SK-N-SH (cell line): ENCODE measurements at regions not wholly inside any gene's neighbourhood (a gene's known extent, or its start where the extent isn't known, plus 50 kb on each side); places are given as distances from the start of the nearest gene placed in this dataset.

Experiments
- CTCF ChIA-PET: fragments of 300-600, 350-600 bp; formaldehyde crosslinking; extraction: SDS; loops from one replicate; lab custom pipeline; 2021; lab: Yijun Ruan, JAX
- POLR2A ChIA-PET: fragments of 350-600 bp; sonication (Branson Sonifier 250); formaldehyde crosslinking; extraction: SDS; loops from one replicate; lab custom pipeline; 2020; ENCODE audit warnings: antibody characterized with exemption, inconsistent platforms; lab: Yijun Ruan, JAX
- DNase-seq: peaks from one replicate; pipeline ENCODE4 v3.0.0; 2012
- H2AFZ ChIP-seq: fragments of 200-600 bp; sonication (generic); 2 replicates; pipeline ENCODE4 v1.8.1; 2016; ENCODE audit warnings: antibody characterized with exemption, mild to moderate bottlenecking, low read depth
- H3F3A ChIP-seq: fragments of 200-600 bp; sonication (generic); replicated peaks from 2 replicates; pipeline ENCODE3; 2016; ENCODE audit warnings: antibody characterized with exemption, mild to moderate bottlenecking; ENCODE audit not compliant: insufficient read depth
- H3K27ac ChIP-seq, 2 experiments: fragments of 200-500 bp in 1 of 2; fragments of 200-600 bp in 1 of 2; sonication (Bioruptor generic) in 1 of 2; sonication (generic), shearing (Covaris generic) in 1 of 2; 2 replicates each; pipeline versions ENCODE4 v1.5.1 to v1.6.1; 2014 to 2016; ENCODE audit warnings: low read depth in 2 of 2, inconsistent platforms in 1 of 2, low read length in 1 of 2, mild to moderate bottlenecking in 1 of 2, mixed read lengths in 1 of 2
- H3K27me3 ChIP-seq: fragments of 200-600 bp; sonication (generic), shearing (Covaris generic); 2 replicates; pipeline ENCODE4 v1.6.1; 2016; ENCODE audit warnings: mixed run types; ENCODE audit not compliant: insufficient read depth
- H3K36me3 ChIP-seq, 2 experiments: fragments of 200-500 bp in 1 of 2; fragments of 200-600 bp in 1 of 2; sonication (Bioruptor generic) in 1 of 2; sonication (generic) in 1 of 2; replicated peaks in 1 of 2; 2 replicates each; pipeline versions ENCODE3 to v1.5.1; 2014 to 2016; ENCODE audit warnings: low read length in 1 of 2, mild to moderate bottlenecking in 1 of 2; ENCODE audit not compliant: insufficient read depth in 2 of 2, control insufficient read depth in 1 of 2
- H3K4me1 ChIP-seq, 2 experiments: fragments of 200-500 bp in 1 of 2; fragments of 200-600 bp in 1 of 2; sonication (Bioruptor generic) in 1 of 2; sonication (generic), shearing (Covaris generic) in 1 of 2; 2 replicates each; pipeline versions ENCODE4 v1.5.1 to v1.6.1; 2014 to 2016; ENCODE audit warnings: low read depth in 1 of 2, low read length in 1 of 2, mixed run types in 1 of 2; ENCODE audit not compliant: insufficient read depth in 2 of 2, control insufficient read depth in 1 of 2
- H3K4me2 ChIP-seq: fragments of 200-600 bp; sonication (generic), shearing (Covaris generic); 2 replicates; pipeline ENCODE4 v1.6.1; 2017; ENCODE audit warnings: mixed run types
- H3K4me3 ChIP-seq, 2 experiments: fragments of 200-500 bp in 1 of 2; fragments of 200-600 bp in 1 of 2; sonication (Bioruptor generic) in 1 of 2; sonication (generic), shearing (Covaris generic) in 1 of 2; 2 replicates each; pipeline versions ENCODE4 v1.5.1 to v1.8.1; 2014 to 2016; ENCODE audit warnings: low read depth in 2 of 2, inconsistent platforms in 1 of 2, low read length in 1 of 2, mild to moderate bottlenecking in 1 of 2, mixed read lengths in 1 of 2, moderate library complexity in 1 of 2
- H3K79me2 ChIP-seq: fragments of 200-600 bp; sonication (generic); 2 replicates; pipeline ENCODE4 v1.8.1; 2017; ENCODE audit warnings: mild to moderate bottlenecking; ENCODE audit not compliant: insufficient read depth
- H3K9ac ChIP-seq: fragments of 200-600 bp; sonication (generic); 2 replicates; pipeline ENCODE4 v1.6.1; 2017; ENCODE audit warnings: mixed run types
- H3K9me2 ChIP-seq: fragments of 200-600 bp; sonication (generic); 2 replicates; pipeline ENCODE4 v1.6.1; 2017; ENCODE audit warnings: mixed run types
- H3K9me3 ChIP-seq: fragments of 200-600 bp; sonication (generic); 2 replicates; pipeline ENCODE4 v1.6.1; 2017; ENCODE audit warnings: mixed run types, mild to moderate bottlenecking, moderate library complexity
- H4K20me1 ChIP-seq: fragments of 200-600 bp; sonication (generic); 2 replicates; pipeline ENCODE4 v1.6.1; 2017; ENCODE audit warnings: mild to moderate bottlenecking, mixed run types; ENCODE audit not compliant: insufficient read depth
- ELF1 ChIP-seq: IDR thresholded peaks from 2 replicates; pipeline ENCODE4 v1.4.0; 2012
- EP300 ChIP-seq, 2 experiments: IDR thresholded peaks; 2 replicates each; pipeline versions ENCODE4 v1.4.0 to v1.6.1; 2012; ENCODE audit warnings: borderline replicate concordance in 1 of 2, low read depth in 1 of 2, low read length in 1 of 2
- FOSL2 ChIP-seq: IDR thresholded peaks from 2 replicates; pipeline ENCODE4 v1.4.0; 2012; ENCODE audit warnings: low read depth, mild to moderate bottlenecking, moderate library complexity, borderline replicate concordance
- GATA2 ChIP-seq: sonication (generic); formaldehyde crosslinking; IDR thresholded peaks from 2 replicates; pipeline ENCODE4 v1.5.0; 2020; ENCODE audit warnings: mild to moderate bottlenecking, missing genetic modification reagents
- JUND ChIP-seq: IDR thresholded peaks from 2 replicates; pipeline ENCODE4 v1.4.0; 2012
- NFIC ChIP-seq: IDR thresholded peaks from 2 replicates; pipeline ENCODE4 v1.4.0; 2012; ENCODE audit warnings: borderline replicate concordance
- NRF1 ChIP-seq: IDR thresholded peaks from 2 replicates; pipeline ENCODE4 v1.6.1; 2012; ENCODE audit warnings: low read depth, mild to moderate bottlenecking, low read length
- RCOR1 ChIP-seq: fragments of 150-350 bp; IDR thresholded peaks from 2 replicates; pipeline ENCODE4 v1.6.1; 2017; ENCODE audit warnings: antibody characterized with exemption, low read length
- RXRA ChIP-seq: IDR thresholded peaks from 2 replicates; pipeline ENCODE4 v1.4.0; 2012; ENCODE audit warnings: low read depth, mild to moderate bottlenecking, borderline replicate concordance
- SMC3 ChIP-seq: IDR thresholded peaks from 2 replicates; pipeline ENCODE4 v1.6.1; 2012; ENCODE audit warnings: low read depth, low read length, improper control_type of control experiment
- TEAD4 ChIP-seq: IDR thresholded peaks from 2 replicates; pipeline ENCODE4 v1.4.0; 2012; ENCODE audit warnings: mild to moderate bottlenecking, borderline replicate concordance; ENCODE audit not compliant: insufficient read depth
- YY1 ChIP-seq: IDR thresholded peaks from 2 replicates; pipeline ENCODE4 v1.4.0; 2012; ENCODE audit warnings: low read depth, mild to moderate bottlenecking
- WGBS: methylation state at CpG from one replicate; pipeline ENCODE4 v1.1.6; 2017; ENCODE audit warnings: low lambda C conversion rate; 5-methylcytosine and 5-hydroxymethylcytosine counted together
- TF ChIP-seq, protein P1 (sequence below): fragments of 150-350 bp; IDR thresholded peaks from 2 replicates; pipeline ENCODE4 v1.6.1; 2016; ENCODE audit warnings: mild to moderate bottlenecking, low read depth, low read length
- TF ChIP-seq, protein P2 (sequence below): IDR thresholded peaks from 2 replicates; pipeline ENCODE4 v1.4.0; 2012; ENCODE audit warnings: low read depth
- TF ChIP-seq, protein P3 (sequence below): IDR thresholded peaks from 2 replicates; pipeline ENCODE4; 2012
- TF ChIP-seq, protein P4 (sequence below): fragments of 200-600 bp; sonication (generic); IDR thresholded peaks from 2 replicates; pipeline ENCODE4 v1.6.1; 2017; ENCODE audit warnings: antibody characterized with exemption, mild to moderate bottlenecking, moderate library complexity
- TF ChIP-seq, protein P5 (sequence below): IDR thresholded peaks from 2 replicates; pipeline ENCODE4 v1.6.1; 2012; ENCODE audit warnings: mild to moderate bottlenecking, low read depth, low read length, moderate library complexity
- TF ChIP-seq, protein P6 (sequence below): fragments of 150-350 bp; IDR thresholded peaks from 2 replicates; pipeline ENCODE4 v1.6.1; 2017; ENCODE audit warnings: antibody characterized with exemption, low read length, low read depth, borderline replicate concordance

DNA sequence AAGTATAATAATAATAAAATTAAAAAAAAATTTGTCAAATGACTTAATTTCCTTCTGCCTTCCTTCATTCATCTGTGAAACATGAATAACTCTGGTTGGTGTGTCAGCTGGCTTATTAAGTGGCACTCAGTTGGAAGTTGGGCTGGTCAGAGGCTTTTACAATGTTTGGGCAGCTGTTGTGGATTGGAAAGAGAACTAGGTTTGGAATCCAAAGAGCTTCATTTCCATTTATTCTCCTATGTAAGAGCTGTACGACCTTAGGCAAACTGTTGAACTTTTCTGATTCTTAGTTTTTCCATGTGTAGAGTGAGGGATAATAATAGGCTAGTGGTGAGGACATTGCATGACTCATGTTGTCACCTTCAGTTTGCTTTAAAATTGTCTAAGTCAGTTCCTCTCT, 606.7 kb downstream of the PDCD6IP start:
- Histone ChIP-seq H3K4me2 (no peak overlapping the region), H3K4me1 (peaks cover 2 to 4% of the 10 kb centered on the region in 2 experiments; a peak in 2 of 4 replicates), H4K20me1 (no peaks in the 10 kb centered on the region), H3K4me3 (no peak overlapping the region), H2AFZ (no peak overlapping the region), H3K27ac (no peak overlapping the region), H3K9me3 (no peaks in the 10 kb centered on the region), H3F3A (no peaks in the 10 kb centered on the region), H3K36me3 (no peaks in the 10 kb centered on the region), H3K79me2 (no peaks in the 10 kb centered on the region), H3K9me2 (no peaks in the 10 kb centered on the region), H3K27me3 (no peaks in the 10 kb centered on the region), H3K9ac (no peak overlapping the region)
- TF ChIP-seq, protein P1, sequence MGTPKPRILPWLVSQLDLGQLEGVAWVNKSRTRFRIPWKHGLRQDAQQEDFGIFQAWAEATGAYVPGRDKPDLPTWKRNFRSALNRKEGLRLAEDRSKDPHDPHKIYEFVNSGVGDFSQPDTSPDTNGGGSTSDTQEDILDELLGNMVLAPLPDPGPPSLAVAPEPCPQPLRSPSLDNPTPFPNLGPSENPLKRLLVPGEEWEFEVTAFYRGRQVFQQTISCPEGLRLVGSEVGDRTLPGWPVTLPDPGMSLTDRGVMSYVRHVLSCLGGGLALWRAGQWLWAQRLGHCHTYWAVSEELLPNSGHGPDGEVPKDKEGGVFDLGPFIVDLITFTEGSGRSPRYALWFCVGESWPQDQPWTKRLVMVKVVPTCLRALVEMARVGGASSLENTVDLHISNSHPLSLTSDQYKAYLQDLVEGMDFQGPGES, result no peak
- TF ChIP-seq FOSL2 (no peak), TEAD4 (no peak), GATA2 (CRISPR knock-in tag) (no peak), RCOR1 (no peak), NRF1 (no peak), RXRA (no peak), JUND (no peak), YY1 (no peak)
- TF ChIP-seq, protein P2, sequence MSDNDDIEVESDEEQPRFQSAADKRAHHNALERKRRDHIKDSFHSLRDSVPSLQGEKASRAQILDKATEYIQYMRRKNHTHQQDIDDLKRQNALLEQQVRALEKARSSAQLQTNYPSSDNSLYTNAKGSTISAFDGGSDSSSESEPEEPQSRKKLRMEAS, result no peak
- TF ChIP-seq, protein P3, sequence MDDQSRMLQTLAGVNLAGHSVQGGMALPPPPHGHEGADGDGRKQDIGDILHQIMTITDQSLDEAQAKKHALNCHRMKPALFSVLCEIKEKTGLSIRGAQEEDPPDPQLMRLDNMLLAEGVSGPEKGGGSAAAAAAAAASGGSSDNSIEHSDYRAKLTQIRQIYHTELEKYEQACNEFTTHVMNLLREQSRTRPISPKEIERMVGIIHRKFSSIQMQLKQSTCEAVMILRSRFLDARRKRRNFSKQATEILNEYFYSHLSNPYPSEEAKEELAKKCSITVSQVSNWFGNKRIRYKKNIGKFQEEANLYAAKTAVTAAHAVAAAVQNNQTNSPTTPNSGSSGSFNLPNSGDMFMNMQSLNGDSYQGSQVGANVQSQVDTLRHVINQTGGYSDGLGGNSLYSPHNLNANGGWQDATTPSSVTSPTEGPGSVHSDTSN, result no peak
- WGBS, result 12% methylated on average over 1 of the region's 1 CpG
- CTCF ChIA-PET, result no interaction called here
- no peak for DNase-seq
- POLR2A ChIA-PET, result no interaction called here

DNA sequence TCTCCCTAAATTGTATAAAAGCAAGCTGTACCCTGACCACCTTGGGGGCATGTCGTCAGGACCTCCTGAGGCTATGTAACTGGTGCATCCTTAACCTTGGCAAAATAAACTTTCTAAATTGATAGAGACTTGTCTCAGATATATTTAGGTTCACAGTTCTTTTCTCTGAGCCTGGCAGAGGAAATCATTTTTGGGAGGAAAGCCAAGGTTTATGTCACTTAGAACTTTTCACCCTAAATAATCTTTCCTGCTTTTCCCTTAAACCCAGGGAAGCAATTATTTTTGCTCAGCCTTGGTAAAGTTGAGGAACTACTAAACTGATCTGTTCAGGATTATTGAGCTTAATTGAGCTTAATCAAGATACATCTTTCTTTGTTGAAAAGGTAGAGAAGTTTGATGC, 608.9 kb downstream of the PDCD6IP start:
- TF ChIP-seq YY1 (no peak), NFIC (no peak), SMC3 (no peak), FOSL2 (no peak), ELF1 (no peak), NRF1 (no peak), RXRA (no peak), JUND (no peak), GATA2 (CRISPR knock-in tag) (no peak), EP300 (IDR thresholded peaks at IDR 0.05; ENCODE audit: borderline replicate concordance in 1 of 2, low read depth in 1 of 2, low read length in 1 of 2) (no peak)
- TF ChIP-seq, protein P4, sequence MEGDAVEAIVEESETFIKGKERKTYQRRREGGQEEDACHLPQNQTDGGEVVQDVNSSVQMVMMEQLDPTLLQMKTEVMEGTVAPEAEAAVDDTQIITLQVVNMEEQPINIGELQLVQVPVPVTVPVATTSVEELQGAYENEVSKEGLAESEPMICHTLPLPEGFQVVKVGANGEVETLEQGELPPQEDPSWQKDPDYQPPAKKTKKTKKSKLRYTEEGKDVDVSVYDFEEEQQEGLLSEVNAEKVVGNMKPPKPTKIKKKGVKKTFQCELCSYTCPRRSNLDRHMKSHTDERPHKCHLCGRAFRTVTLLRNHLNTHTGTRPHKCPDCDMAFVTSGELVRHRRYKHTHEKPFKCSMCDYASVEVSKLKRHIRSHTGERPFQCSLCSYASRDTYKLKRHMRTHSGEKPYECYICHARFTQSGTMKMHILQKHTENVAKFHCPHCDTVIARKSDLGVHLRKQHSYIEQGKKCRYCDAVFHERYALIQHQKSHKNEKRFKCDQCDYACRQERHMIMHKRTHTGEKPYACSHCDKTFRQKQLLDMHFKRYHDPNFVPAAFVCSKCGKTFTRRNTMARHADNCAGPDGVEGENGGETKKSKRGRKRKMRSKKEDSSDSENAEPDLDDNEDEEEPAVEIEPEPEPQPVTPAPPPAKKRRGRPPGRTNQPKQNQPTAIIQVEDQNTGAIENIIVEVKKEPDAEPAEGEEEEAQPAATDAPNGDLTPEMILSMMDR, result no peak
- TF ChIP-seq, protein P5, sequence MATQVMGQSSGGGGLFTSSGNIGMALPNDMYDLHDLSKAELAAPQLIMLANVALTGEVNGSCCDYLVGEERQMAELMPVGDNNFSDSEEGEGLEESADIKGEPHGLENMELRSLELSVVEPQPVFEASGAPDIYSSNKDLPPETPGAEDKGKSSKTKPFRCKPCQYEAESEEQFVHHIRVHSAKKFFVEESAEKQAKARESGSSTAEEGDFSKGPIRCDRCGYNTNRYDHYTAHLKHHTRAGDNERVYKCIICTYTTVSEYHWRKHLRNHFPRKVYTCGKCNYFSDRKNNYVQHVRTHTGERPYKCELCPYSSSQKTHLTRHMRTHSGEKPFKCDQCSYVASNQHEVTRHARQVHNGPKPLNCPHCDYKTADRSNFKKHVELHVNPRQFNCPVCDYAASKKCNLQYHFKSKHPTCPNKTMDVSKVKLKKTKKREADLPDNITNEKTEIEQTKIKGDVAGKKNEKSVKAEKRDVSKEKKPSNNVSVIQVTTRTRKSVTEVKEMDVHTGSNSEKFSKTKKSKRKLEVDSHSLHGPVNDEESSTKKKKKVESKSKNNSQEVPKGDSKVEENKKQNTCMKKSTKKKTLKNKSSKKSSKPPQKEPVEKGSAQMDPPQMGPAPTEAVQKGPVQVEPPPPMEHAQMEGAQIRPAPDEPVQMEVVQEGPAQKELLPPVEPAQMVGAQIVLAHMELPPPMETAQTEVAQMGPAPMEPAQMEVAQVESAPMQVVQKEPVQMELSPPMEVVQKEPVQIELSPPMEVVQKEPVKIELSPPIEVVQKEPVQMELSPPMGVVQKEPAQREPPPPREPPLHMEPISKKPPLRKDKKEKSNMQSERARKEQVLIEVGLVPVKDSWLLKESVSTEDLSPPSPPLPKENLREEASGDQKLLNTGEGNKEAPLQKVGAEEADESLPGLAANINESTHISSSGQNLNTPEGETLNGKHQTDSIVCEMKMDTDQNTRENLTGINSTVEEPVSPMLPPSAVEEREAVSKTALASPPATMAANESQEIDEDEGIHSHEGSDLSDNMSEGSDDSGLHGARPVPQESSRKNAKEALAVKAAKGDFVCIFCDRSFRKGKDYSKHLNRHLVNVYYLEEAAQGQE, result no peak
- TF ChIP-seq, protein P6, sequence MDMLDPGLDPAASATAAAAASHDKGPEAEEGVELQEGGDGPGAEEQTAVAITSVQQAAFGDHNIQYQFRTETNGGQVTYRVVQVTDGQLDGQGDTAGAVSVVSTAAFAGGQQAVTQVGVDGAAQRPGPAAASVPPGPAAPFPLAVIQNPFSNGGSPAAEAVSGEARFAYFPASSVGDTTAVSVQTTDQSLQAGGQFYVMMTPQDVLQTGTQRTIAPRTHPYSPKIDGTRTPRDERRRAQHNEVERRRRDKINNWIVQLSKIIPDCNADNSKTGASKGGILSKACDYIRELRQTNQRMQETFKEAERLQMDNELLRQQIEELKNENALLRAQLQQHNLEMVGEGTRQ, result no peak
- Histone ChIP-seq H4K20me1 (no peaks in the 10 kb centered on the region), H2AFZ (no peak overlapping the region), H3K27ac (no peak overlapping the region), H3K79me2 (no peaks in the 10 kb centered on the region), H3K9me2 (no peaks in the 10 kb centered on the region), H3K36me3 (no peaks in the 10 kb centered on the region), H3F3A (no peaks in the 10 kb centered on the region), H3K4me1 (peaks cover 2 to 4% of the 10 kb centered on the region in 2 experiments; a peak in 2 of 4 replicates), H3K4me2 (no peak overlapping the region), H3K9me3 (no peaks in the 10 kb centered on the region), H3K4me3 (no peak overlapping the region), H3K9ac (no peak overlapping the region), H3K27me3 (no peaks in the 10 kb centered on the region)
- WGBS, result 0% methylated on average over 1 of the region's 1 CpG
- POLR2A ChIA-PET, result no interaction called here
- CTCF ChIA-PET, result interaction anchor here (0.7 kb wide), 1 partner anchor 1511 kb away, joined by 4 read pairs; no protein-coding TSS in a partner anchor
- DNase-seq, result no peak
